NCI-H526 treated with DMSO at 0.1 percent for 48 hours (cell line): ENCODE measurements at regions not wholly inside any gene's neighbourhood (a gene's known extent, or its start where the extent isn't known, plus 50 kb on each side); places are given as distances from the start of the nearest gene placed in this dataset.

Experiments
- DNase-seq: peaks from one replicate; lab custom pipeline; 2025; lab: John Stamatoyannopoulos, UW

- DNase-seq = no peak
Observed at GRCh38 chr11:104338186-104338585, 174.2 kb upstream of the PDGFD start.

DNA sequence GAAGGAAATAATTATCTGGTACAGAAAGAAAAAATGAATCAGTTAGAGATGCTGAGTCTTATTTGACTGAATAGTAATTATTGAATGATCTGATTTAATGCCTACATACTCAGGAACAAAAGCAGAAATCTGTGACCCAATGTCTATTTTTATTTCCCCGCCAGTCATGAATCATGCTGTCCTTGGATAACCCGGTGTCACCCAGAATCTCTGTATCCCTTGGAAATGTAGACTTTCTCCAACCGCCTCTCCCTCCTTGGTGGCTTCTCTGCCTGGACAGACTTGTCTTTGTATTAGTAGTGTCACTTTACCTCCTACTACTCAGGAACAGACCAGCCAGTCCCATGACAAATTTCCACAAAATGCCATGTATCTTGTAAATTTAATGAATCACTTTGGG lies 173.3 kb upstream of the PDGFD start:
- DNase-seq = no peak

GRCh38 chr11:104333977-104334376 lies 170.0 kb upstream of the PDGFD start:
- DNase-seq = no peak

DNA sequence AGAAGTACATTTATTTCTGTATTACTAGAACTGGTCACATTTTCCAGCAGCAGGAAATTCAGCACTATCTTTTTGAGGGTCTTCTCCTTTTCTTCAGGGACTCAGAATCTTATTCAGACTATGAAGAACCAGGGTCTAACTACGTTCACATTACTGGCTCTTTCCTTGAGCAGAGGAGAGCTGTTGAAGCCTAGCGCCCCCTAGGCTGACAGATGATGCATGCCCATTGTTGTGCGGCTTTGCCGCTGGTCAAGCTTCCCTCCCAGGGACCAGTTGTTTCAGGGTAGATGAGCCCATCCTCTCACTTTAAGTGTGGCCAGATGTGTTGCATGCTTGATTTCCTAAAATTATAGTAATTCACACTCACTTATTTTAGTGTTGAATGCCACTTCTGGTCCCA lies 168.2 kb upstream of the PDGFD start:
- DNase-seq = no peak

- no peak for DNase-seq
Observed at GRCh38 chr11:104329078-104329665, 165.2 kb upstream of the PDGFD start.

- no peak for DNase-seq
Observed at GRCh38 chr11:104328512-104328907, 164.6 kb upstream of the PDGFD start.

DNA sequence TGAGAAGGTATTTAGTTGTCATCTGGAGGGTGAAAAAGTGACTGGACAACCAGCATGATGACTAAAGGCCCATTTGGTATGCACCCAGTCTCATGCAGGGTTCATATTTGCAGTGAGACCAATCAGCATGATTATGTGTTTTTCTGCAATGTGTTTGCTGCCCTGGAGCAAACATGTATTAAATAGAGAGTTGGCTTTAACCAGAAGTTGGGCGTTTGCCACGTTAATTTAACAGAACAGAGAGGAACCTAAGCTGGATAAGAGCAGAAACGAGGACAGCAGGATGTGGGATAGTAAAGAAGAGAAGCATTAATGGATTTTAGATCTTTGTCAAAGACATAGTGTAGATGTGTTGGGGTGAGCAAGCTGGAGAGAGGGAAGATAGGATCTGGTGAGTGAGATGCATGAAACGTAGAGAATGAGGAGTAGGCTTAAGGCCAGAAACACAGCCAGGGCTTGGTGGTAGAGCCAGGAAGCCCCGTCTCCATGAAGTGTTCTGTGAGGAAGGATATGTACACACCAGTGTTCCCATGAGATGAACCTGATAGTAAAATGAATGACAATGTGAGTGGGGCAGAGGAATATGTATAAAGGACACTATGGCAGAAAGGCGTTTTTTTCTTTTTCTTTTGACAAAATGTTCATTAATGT lies 164.0 kb upstream of the PDGFD start:
- no peak for DNase-seq

GRCh38 chr11:104325093-104325492 lies 161.1 kb upstream of the PDGFD start:
- DNase-seq = no peak

DNA sequence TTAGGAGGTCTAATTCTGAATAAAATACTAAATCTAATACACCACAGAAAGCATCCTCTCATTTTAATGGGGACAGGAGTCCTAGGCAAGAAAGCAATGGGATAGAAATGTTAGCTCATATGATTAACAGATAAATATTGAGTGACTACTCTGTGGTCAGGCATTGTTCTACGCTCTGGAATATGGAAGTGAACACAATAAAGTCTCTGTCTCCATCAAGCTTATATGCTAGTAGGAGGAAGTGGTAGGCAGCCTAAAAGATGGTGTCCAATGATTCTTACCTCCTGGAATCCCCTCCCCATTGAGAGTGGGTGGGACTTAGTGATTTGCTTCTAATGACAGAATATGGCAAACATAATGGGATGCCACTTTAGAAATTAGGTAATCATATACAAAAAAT lies 160.3 kb upstream of the PDGFD start:
- no peak for DNase-seq

GRCh38 chr11:104323841-104324240 lies 159.9 kb upstream of the PDGFD start:
- no peak for DNase-seq

- no peak for DNase-seq
Observed at GRCh38 chr11:104322696-104323095, 158.7 kb upstream of the PDGFD start.

DNA sequence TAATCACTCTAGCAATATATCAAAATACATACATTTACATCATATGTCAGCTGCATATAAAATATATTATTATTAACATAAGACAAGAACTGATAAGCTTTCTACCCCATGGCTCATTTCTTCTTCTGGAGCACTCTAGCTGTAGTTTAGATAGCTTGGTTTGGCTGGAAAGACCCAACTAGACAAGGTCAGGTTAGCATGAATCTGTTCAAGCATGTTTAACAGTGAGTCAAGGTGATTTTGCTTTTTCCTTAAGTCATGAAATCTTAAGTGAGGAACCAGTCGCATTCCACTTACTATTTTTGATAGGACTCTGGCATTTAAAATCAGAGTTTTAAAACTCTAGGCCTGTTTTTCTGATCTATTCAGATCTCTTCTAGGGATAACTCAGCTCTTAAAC lies 157.0 kb upstream of the PDGFD start:
- DNase-seq = no peak

- DNase-seq = no peak
Observed at GRCh38 chr11:104320097-104320496, 156.2 kb upstream of the PDGFD start.

- no peak for DNase-seq
Observed at GRCh38 chr11:104319396-104319795, 155.4 kb upstream of the PDGFD start.

DNA sequence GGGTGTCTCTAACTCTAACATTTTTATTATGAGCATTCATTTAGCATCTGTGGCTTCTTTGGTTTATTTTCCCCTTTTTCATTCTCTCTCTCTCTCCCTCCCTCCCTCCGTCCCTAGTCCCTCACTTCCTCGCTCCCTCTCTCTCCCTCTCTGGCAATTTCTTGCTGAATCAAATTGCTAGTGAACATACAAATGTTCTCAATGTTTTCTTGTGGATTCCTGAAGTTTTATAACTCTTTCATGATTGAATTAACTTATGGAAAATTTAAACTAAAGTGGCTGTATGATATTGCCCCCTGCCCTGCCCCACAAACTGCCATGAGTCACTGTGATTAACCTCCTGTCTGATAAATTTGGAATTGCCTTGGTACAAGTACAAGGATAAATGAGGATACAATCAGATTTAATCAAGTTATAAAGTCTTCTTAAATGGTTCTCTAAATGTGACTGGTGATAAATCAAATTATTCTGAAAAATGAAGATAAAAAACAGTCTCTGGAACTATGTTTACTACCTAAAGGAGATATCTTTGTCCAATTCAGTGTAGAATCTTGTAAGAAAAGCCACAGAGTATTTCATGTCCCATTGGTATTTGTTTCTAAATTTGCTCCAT lies 143.0 kb upstream of the PDGFD start:
- no peak for DNase-seq

- DNase-seq = no peak
Observed at GRCh38 chr11:104301776-104302175, 137.8 kb upstream of the PDGFD start.

GRCh38 chr11:104291646-104292045 lies 127.7 kb upstream of the PDGFD start:
- no peak for DNase-seq

- no peak for DNase-seq
Observed at GRCh38 chr11:104286129-104286528, 122.2 kb upstream of the PDGFD start.

DNA sequence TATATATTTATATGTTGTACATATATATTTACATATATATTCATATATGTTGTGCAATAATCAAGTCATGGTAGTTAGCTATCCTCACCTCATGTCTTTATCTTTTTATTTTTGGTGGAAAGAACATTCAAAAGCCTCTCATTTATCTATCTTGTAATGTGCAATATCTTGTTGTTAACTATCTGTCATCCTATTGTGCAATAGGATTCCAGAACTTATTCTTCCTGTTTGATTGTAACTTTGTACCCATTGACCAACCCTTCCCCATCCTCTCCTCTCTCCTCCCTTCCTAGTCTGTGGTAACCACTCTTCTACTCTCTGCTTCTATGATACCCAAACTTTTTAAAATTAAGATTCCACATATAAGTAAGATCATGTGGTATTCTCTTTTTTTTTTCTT lies 115.6 kb upstream of the PDGFD start:
- DNase-seq = no peak

DNA sequence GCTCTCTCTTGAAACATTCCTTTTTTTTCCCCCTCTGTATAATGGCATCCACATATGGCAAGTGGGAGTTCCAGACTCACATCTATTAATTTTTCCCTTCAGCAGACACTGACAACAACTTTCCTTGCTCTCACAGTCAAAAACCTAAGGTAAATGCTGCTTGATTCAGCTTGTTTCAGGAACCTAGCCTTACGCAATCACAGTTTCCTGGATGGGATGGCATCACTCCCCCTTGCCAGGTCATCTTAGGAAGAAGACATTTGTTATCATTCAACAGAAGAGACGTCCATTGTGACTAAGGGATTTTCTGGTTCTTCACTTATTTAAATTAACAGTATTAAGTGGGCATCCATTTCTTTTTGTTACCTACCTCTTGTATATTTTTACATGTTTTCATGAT lies 112.0 kb upstream of the PDGFD start:
- no peak for DNase-seq

- DNase-seq = no peak
Observed at GRCh38 chr11:104260456-104260855, 96.5 kb upstream of the PDGFD start.

DNA sequence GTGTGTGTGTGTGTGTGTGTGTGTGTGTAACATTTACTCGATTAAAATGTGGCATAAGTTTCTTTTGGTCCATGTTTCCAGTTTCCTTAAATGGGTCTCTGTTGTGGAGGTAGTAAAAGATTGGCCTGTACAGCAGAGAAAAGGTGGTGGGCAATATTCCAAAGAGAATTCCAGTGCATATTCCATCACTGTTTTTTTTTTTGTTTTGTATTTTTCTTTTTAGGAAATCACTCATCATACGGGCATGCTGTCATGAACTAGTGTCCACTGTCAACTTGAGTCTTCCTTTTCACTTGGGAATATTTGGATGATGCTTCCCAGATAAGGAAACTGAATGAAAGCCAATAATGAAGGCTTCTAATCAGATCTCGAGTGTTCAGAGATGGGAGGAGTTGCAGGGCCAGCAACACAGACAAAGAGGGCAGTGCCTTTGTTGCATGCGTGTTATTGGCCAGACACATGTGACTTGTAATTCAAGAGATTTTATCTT lies 95.2 kb upstream of the PDGFD start:
- DNase-seq = no peak

- DNase-seq = no peak
Observed at GRCh38 chr11:104256525-104256924, 92.6 kb upstream of the PDGFD start.

DNA sequence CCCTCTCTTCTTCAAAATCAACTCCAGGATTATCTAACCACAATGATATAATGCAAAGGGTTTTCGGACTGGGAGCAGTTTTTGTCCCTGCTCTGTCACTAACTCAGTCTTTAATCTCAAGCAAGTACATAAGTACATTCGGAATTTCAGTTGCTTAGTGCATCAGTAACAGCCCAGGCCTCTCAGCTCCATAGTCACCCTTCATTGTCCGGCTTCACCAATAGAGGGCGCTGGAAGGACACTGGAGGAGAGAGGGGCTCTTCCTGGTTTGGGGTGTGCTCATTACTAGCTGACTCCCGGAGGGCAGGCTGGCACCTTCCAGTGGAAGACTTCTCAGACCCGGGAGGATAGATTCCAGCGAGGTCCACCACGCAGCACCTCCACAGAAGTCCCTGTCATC lies 90.4 kb upstream of the PDGFD start:
- peak; percentile 17 for DNase-seq
